ENCODE measurements at regions not wholly inside any gene's neighbourhood (a gene's known extent, or its start where the extent isn't known, plus 50 kb on each side); places are given as distances from the start of the nearest gene placed in this dataset.

DNA sequence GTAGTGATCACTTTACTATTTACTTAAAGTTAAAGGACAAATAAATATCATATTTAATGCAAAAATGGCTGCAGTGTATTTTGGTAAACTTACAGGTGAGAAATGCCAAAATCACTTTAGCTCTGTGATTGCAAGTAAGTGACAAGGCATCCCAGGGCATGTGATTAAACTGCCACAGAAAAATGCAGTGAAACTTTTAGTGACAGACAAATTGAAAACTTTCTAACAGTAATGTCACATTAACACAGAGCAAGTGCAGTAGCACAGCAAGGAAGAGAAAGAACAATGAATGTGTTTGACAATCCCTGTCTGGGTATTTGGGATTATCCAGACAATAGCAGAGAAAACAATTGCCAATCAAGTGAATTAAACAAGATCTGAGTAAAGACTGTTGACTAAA, 606.8 kb downstream of the SLCO4C1 start:
- Histone ChIP-seq H3K36me3 (no peaks in the 10 kb centered on the region), H3K4me1 (ENCODE audit: control insufficient read depth in 1 of 2, low read depth in 2 of 2) (no peaks in the 10 kb centered on the region), H3K27ac (no peak overlapping the region), H3K9me3 (no peaks in the 10 kb centered on the region), H3K4me3 (no peak overlapping the region), H3K27me3 (replicated peaks; ENCODE audit: insufficient read depth) (no peaks in the 10 kb centered on the region)
- DNase-seq (ENCODE audit: low spot score) (no peak), ATAC-seq (ENCODE audit: insufficient number of reproducible peaks, low FRiP score, low read depth) (no peak)
- TF ChIP-seq CTCF (IDR thresholded peaks at IDR 0.05): no peak

DNA sequence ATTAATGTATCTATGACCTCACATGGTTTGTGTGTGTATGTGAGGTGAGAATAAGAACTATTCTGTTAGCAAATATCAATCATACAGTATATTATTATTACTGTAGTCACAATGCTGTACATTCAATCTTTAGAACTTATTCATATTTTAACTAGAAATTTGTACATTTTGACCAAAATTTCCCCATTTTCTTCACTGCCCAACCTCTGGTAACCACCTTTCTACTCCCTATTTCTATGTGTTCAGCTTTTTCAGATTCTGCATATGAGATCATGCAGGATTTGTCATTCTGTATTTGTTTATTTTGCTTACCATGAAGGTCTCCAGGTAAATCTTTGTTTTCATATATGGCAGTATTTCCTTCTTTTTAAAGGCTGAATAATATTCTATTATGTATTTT, 607.9 kb downstream of the SLCO4C1 start:
- Histone ChIP-seq H3K4me1 (ENCODE audit: control insufficient read depth in 1 of 2, low read depth in 2 of 2) (no peaks in the 10 kb centered on the region), H3K27me3 (replicated peaks; ENCODE audit: insufficient read depth) (no peaks in the 10 kb centered on the region), H3K9me3 (no peaks in the 10 kb centered on the region), H3K36me3 (no peaks in the 10 kb centered on the region), H3K4me3 (no peak overlapping the region), H3K27ac (no peak overlapping the region)
- TF ChIP-seq CTCF (IDR thresholded peaks at IDR 0.05): no peak
- DNase-seq (ENCODE audit: low spot score) (no peak), ATAC-seq (ENCODE audit: insufficient number of reproducible peaks, low FRiP score, low read depth) (no peak)

- H3K27ac ChIP-seq: no peak overlapping the region
- TF ChIP-seq CTCF (IDR thresholded peaks at IDR 0.05): no peak
- H3K27me3 ChIP-seq (replicated peaks; ENCODE audit: insufficient read depth): no peaks in the 10 kb centered on the region
- H3K4me3 ChIP-seq: no peak overlapping the region
- H3K36me3 ChIP-seq: no peaks in the 10 kb centered on the region
- no peaks in the 10 kb centered on the region for H3K9me3 ChIP-seq
- H3K4me1 ChIP-seq (ENCODE audit: control insufficient read depth in 1 of 2, low read depth in 2 of 2): no peaks in the 10 kb centered on the region
- DNase-seq (ENCODE audit: low spot score) (no peak), ATAC-seq (ENCODE audit: insufficient number of reproducible peaks, low FRiP score, low read depth) (no peak)
Measured at GRCh38 chr5:101687349-101687985, 608.6 kb downstream of the SLCO4C1 start.

- ATAC-seq (ENCODE audit: insufficient number of reproducible peaks, low FRiP score, low read depth) (no peak), DNase-seq (ENCODE audit: low spot score) (no peak)
- no peaks in the 10 kb centered on the region for H3K36me3 ChIP-seq
- no peak overlapping the region for H3K27ac ChIP-seq
- no peak overlapping the region for H3K4me3 ChIP-seq
- H3K4me1 ChIP-seq (ENCODE audit: control insufficient read depth in 1 of 2, low read depth in 2 of 2): no peaks in the 10 kb centered on the region
- no peaks in the 10 kb centered on the region for H3K9me3 ChIP-seq
- TF ChIP-seq CTCF (IDR thresholded peaks at IDR 0.05): no peak
- H3K27me3 ChIP-seq (replicated peaks; ENCODE audit: insufficient read depth): no peaks in the 10 kb centered on the region
Measured at GRCh38 chr5:101686536-101687157, 609.4 kb downstream of the SLCO4C1 start.

DNA sequence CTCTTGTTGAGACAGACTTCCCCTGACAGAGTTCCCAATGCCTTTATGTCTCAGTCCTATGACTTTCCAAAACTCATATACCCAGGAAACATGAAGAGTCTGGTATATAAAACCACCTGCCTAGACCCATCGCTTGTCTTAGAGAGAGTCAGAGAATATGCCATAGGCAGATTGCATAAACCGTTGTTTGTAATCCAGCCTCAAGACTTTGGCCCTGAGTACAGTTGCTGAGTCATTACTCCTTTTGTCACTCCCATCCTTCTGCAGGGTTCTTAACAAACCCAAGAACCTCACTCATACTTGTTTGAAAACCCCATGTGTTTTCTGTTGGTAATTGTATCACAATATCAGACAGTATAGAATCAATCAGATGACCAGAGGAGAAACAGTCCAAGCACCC, 616.3 kb downstream of the SLCO4C1 start:
- ATAC-seq (ENCODE audit: insufficient number of reproducible peaks, low FRiP score, low read depth): no peak
- H3K36me3 ChIP-seq: no peaks in the 10 kb centered on the region

More for the DNA sequence above, 616.3 kb downstream of the SLCO4C1 start:
- no peak overlapping the region for H3K27ac ChIP-seq
- no peak for DNase-seq (ENCODE audit: low spot score)
- no peak for TF ChIP-seq CTCF (IDR thresholded peaks at IDR 0.05)
- H3K27me3 ChIP-seq (replicated peaks; ENCODE audit: insufficient read depth): no peaks in the 10 kb centered on the region
- no peaks in the 10 kb centered on the region for H3K9me3 ChIP-seq
- H3K4me3 ChIP-seq: no peak overlapping the region
- no peaks in the 10 kb centered on the region for H3K4me1 ChIP-seq (ENCODE audit: control insufficient read depth in 1 of 2, low read depth in 2 of 2)

Measured in thoracic aorta (tissue), 2 donors.